Upper lobe of left lung (tissue), 4 donors: ENCODE measurements at regions not wholly inside any gene's neighbourhood (a gene's known extent, or its start where the extent isn't known, plus 50 kb on each side); places are given as distances from the start of the nearest gene placed in this dataset.

Source experiments
- CTCF ChIP-seq, 6 experiments: fragments of 450-650 bp in 4 of 6; fragments of 200-600 bp in 2 of 6; sonication (generic) in 2 of 6; IDR thresholded peaks; one replicate each; pipeline ENCODE4 v1.5.1; 2016 to 2019; ENCODE audit warnings: antibody characterized with exemption in 6 of 6
- POLR2AphosphoS5 ChIP-seq, 2 donors: sonication (generic); formaldehyde crosslinking; IDR thresholded peaks; one replicate each; pipeline ENCODE4 v1.5.1; 2017; ENCODE audit warnings: antibody characterized with exemption in 2 of 2

GRCh38 chr4:81335122-81335912, 120.3 kb upstream of the PRKG2 start:
- TF ChIP-seq CTCF (IDR thresholded peaks at IDR 0.05) (no peak), POLR2AphosphoS5 (IDR thresholded peaks at IDR 0.05) (no peak)
